Stimulated activated CD8-positive, alpha-beta memory T cell treated with anti-CD3 and anti-CD28 coated beads, Interleukin-4, amount 100 ng/mL, for 4 hours (primary cell): ENCODE measurements at regions not wholly inside any gene's neighbourhood (a gene's known extent, or its start where the extent isn't known, plus 50 kb on each side); places are given as distances from the start of the nearest gene placed in this dataset.
"Not testable (repeated sequence)": the region's sequence is repeated elsewhere in the genome, so short reads cannot be mapped to it uniquely, and the experiment has no call there.

Experiments
- DNase-seq, 2 donors: peaks; one replicate each; pipeline ENCODE4 v3.0.0-alpha.2; 2020; ENCODE audit warnings: low read depth in 2 of 2, low spot score in 1 of 2

DNA sequence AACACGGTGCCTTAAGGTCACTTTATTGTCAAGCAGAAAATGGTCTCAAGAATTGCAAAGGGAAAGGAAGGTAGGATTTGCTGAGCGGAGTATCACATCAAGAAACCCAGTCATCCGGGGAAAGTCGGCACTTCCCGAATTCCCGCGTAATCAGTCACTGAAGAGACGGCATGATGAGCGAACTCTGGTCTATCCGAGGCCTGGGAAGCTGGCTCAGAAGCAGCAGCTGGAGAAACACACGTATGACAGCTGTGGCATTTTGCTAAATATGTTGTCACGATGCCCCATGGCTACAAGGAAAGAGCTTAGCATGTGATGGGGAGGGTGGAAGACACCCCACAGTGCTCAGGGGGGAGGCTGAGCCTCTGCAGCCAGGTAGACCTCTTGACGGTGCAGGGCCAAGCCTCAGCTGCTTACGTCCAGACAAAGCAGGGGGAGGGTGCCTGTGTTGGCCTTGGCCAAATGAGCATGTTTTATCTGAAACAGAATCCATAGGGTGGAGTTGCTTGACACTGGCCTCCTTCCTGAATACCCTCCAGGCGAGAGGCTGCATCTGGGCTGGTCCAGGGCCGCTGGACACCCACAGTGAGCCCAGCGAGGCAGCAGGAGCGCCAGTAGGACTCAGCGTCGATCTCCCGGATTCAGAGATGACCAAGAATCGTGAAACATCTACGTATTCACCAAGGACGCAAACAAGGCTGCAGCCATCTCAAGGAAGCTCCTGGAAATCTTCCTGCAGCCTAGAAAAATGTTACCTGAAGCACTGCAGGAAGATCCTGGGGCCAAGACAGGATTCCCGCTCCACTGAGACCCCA lies 118.8 kb upstream of the AFDN start:
- DNase-seq, result no peak

DNA sequence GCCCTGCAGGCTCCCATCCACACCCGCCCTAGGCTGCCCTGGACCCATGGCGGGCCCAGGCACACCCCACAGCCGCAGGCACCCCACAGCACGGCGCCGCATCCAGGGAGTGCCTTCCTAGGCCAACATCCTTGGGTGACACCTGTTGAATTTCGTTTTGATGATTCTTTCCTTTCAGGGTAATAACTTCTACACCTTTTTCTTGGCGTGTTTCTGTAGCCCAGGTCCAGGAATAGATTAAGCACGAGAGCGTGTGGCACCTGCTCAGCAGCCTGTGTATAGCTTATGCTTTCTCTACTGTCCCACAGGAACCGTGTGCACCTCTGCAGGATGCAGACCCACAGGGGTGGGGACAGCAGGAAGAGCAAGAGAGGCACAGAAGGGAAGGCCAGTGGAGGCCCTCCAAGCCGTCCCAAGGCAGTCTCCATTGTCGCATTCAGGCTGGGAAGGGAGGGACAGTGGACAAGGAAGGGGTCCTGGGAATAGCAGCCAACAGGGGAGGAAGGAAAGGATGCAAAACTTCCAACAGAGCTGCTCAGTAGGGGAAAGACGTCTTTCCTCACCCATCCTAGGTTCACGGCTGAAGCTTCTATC lies 118.1 kb upstream of the AFDN start:
- no peak for DNase-seq

- DNase-seq, result no peak
Measured at GRCh38 chr6:167709196-167709595, 117.5 kb upstream of the AFDN start.

- not testable (repeated sequence) for DNase-seq
Measured at GRCh38 chr6:167709776-167710336, 116.9 kb upstream of the AFDN start.

DNA sequence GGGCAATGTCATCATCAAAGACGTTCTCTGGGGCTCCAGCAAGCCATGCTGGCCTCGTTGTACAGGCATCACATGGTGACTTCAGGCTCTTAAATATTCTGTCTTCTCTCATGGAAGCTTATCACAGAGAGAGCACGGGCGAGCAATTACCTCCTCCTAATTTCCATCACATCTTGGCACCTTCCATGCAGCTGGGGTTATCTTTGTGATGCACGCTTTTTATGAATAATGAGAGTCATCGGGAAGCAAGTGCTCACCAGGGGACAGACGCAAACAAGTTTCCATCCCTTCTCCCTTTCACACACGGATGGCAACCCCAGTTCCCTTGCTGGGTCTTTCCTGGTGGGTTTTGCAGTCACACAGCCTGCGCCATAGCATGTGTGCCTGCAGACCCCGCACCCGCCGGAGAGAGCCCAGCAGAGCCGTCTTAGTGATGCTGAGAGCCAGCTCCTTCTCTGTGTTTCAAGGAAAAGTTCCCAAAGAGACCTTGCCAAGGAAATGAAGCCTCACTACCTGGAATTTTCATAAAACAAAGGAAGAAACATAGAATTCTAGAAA lies 116.3 kb upstream of the AFDN start:
- DNase-seq, result no peak

DNA sequence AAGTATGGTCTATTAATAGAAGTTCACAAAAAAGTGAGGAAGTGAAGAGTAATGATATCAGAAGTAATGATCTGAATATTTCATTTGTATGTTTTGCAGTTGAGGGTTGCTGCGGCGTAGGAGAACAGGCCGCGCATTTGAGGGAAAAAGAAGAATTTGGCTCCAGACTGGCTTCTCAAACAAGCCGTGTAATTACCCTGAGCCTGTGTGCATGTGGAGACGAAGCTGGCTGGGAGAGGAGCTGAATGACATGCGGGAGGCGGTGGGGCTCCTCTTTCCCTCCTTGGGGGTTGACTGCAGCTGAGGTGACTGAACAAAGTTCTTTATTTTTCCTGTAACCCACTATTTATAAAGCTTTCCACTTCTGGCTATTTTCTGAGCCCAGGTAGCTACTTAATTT lies 115.5 kb upstream of the AFDN start:
- DNase-seq, result no peak

DNA sequence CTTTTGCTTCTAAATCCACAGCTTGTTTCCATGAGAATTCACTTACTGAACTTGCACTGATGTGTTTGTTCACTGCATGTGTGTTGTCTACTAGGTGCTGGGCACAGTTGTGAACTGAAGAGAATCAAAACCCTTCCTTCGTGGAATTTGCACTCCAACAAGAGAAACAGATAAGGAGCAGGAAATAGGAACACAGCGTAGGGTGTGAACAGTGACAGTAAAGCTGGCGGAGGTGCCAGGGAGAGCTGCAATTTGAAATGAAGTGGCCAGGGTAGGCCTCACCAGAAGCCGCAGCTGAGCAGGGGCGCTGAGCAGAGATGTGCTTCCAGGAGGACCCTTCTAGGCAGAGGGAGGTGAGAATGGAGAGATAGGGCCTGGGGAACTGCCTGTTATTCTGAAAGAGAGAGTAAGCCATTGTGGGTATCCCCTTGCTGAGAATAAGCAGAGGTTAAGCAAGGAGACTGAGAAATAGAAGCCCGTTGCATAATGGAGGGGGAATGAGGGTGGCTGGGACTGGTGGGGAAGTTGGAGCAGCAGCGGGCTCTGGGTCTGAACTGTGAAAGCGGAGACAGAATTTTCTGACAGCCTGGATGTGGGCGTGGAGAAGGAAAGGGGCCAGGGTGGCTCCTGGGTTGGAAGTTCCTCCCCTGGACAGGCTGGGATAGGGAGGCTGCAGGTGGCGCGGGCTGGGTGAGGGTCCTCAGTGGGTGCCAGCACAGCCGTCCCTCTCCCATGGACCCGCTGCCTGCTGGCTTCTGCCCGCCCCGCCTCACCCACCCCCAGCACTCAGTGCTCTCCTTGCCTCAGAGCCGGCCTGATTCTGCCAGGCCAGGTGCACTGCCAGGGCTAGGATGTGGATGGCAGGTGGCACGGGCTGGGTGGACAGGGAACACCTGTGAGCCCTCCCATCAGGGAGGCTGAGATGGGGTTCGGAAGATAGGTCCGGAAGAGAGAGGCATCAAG lies 114.7 kb upstream of the AFDN start:
- DNase-seq, result no peak

DNA sequence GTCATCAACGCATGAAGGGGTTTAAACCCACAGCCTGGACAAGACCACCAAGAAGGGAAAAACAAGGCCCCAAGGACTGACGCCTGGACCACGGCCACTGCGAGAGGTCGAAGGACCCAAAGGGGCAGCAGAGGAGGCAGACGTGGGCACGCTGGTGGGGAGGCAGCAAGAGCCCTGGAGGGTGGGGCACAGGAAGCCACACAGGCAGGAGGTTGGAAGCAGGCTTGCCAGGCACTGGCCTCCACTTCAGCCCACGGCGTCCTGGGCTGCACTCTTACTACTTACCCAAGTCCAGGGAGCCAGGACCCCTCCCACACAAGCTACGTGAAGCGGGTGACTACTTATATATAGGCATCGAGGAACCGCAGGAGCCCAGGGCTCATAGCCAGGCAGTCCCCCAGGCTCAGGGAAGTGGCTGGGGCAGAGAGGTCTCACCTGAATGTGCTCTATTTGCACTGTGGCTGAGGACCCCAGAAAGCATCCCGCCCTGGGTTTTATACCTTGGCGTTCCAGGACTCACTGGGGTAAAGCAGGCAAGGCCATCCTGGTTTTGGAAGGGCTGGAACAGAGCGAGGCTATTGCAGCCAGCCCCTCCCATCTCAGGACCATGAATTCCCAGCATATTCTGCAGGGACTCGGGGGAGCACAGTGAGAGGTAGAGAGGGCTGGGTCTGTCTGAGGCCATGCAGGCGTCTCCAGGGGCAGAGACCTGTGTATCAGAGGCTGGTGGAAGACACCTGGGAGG lies 113.8 kb upstream of the AFDN start:
- DNase-seq, result no peak

GRCh38 chr6:167714152-167714551 lies 112.6 kb upstream of the AFDN start:
- DNase-seq, result no peak

- DNase-seq, result no peak
Measured at GRCh38 chr6:167717455-167717854, 109.3 kb upstream of the AFDN start.

DNA sequence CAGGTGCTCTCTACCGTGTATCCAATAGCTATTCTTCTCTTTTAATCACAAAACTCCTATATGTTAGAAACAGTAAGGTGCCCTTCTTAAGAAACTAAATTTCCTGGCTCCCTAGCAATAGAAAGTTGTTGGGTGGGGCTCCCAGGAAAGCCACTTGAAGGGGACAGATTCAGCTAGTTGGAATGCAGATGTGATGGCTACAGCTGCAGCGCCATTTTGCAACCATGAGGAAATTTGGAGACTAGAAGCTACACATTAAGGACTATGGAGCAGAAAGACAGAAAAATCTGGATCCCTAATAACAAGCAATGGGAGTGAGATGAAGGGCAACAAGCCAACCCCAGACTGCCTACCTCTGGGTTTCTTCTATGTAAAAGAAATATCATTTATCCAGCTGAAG lies 108.8 kb upstream of the AFDN start:
- DNase-seq, result no peak

GRCh38 chr6:167719920-167720319 lies 106.8 kb upstream of the AFDN start:
- no peak for DNase-seq

GRCh38 chr6:167720456-167721285 lies 106.0 kb upstream of the AFDN start:
- no peak for DNase-seq

- DNase-seq, result no peak
Measured at GRCh38 chr6:167721291-167721690, 105.4 kb upstream of the AFDN start.

GRCh38 chr6:167722634-167723309 lies 103.9 kb upstream of the AFDN start:
- no peak for DNase-seq

DNA sequence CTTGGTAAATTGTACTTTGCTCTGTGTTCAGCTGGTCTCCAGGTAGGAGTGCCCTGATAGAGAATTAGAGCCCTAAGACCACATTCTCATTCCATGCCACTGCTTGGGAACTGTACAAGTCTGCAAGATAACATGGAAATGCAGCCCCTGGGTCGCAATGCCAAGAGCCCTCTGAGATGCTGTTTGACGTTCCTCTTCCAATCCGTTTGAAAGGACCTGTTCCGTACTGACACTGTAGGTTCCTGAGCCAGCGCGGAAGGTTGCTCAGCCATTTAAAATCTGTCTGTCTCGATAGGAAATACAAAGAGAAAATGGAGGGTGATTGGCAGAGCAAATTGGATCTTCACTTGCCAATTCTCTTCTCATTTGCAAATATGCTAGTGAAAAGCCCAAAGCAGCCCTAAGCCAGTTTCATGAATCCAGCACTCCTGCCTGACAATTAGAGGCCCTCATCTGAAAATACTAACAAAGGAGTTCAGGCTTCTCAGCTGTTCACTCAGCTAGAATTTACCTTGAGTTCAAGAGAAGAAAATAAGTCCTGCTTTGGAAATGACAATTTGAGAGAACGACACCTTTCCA lies 100.6 kb upstream of the AFDN start:
- no peak for DNase-seq

- no peak for DNase-seq
Measured at GRCh38 chr6:167730441-167730840, 96.3 kb upstream of the AFDN start.

DNA sequence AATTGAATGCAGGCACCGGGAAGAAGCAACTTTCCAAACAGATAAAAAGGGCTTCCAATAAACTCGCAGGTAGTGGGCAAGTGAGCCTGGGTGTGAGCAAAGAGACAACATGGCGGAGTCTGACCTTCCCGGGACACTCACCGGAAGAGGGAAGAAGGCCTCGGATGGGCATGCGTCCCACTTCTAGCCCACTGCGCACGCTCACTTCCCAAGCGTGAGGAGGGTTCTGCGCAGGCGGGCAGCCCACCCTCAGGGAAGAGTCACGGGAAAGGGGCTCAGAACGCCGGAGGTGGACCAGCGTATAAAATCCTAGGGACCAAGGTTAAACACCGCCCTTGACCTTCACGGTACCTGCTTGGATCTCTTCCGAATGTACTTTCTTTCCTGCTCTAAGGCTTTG lies 95.5 kb upstream of the AFDN start:
- DNase-seq, result no peak
